GM18511 (cell line): ENCODE measurements at regions not wholly inside any gene's neighbourhood (a gene's known extent, or its start where the extent isn't known, plus 50 kb on each side); places are given as distances from the start of the nearest gene placed in this dataset.
"Not testable (repeated sequence)": the region's sequence is repeated elsewhere in the genome, so short reads cannot be mapped to it uniquely, and the experiment has no call there.

Experiments used
- ATAC-seq: cut with Tn5 transposase; IDR thresholded peaks from one replicate; pipeline ENCODE4 v1.9.1; 2021; ENCODE audit warnings: mild to moderate bottlenecking, moderate library complexity; ENCODE audit not compliant: unreplicated experiment

GRCh38 chr2:219829667-219830352 lies 202.4 kb downstream of the SLC4A3 start:
- ATAC-seq = no peak

- ATAC-seq = no peak
Measured at GRCh38 chr2:219830353-219830738, 202.9 kb downstream of the SLC4A3 start.

- no peak for ATAC-seq
Measured at GRCh38 chr2:219831957-219832356, 204.5 kb downstream of the SLC4A3 start.

GRCh38 chr2:219832904-219833303 lies 205.5 kb downstream of the SLC4A3 start:
- ATAC-seq = no peak

GRCh38 chr2:219835493-219835892 lies 208.1 kb downstream of the SLC4A3 start:
- ATAC-seq = no peak

GRCh38 chr2:219836647-219837177 lies 209.3 kb downstream of the SLC4A3 start:
- ATAC-seq = peak; percentile 51

GRCh38 chr2:219844401-219845091 lies 217.1 kb downstream of the SLC4A3 start:
- peak; percentile 96 for ATAC-seq

- ATAC-seq = no peak
Measured at GRCh38 chr2:219848882-219849281, 221.5 kb downstream of the SLC4A3 start.

- ATAC-seq = no peak
Measured at GRCh38 chr2:219851169-219851568, 223.7 kb downstream of the SLC4A3 start.

GRCh38 chr2:219851801-219852481 lies 224.5 kb downstream of the SLC4A3 start:
- no peak for ATAC-seq

GRCh38 chr2:219852626-219853025 lies 225.2 kb downstream of the SLC4A3 start:
- ATAC-seq = no peak

- ATAC-seq = no peak
Measured at GRCh38 chr2:219856602-219857001, 229.2 kb downstream of the SLC4A3 start.

- no peak for ATAC-seq
Measured at GRCh38 chr2:219857751-219858150, 230.3 kb downstream of the SLC4A3 start.

GRCh38 chr2:219861307-219861706 lies 233.9 kb downstream of the SLC4A3 start:
- ATAC-seq = no peak

- ATAC-seq = no peak
Measured at GRCh38 chr2:219864154-219864553, 236.7 kb downstream of the SLC4A3 start.

GRCh38 chr2:219868635-219869034 lies 241.2 kb downstream of the SLC4A3 start:
- no peak for ATAC-seq

- no peak for ATAC-seq
Measured at GRCh38 chr2:219870041-219870440, 242.6 kb downstream of the SLC4A3 start.

GRCh38 chr2:219871351-219871750 lies 243.9 kb downstream of the SLC4A3 start:
- ATAC-seq = no peak

GRCh38 chr2:219875036-219875435 lies 247.6 kb downstream of the SLC4A3 start:
- no peak for ATAC-seq

- not testable (repeated sequence) for ATAC-seq
Measured at GRCh38 chr2:219875986-219876385, 248.6 kb downstream of the SLC4A3 start.

- no peak for ATAC-seq
Measured at GRCh38 chr2:219876931-219877330, 249.5 kb downstream of the SLC4A3 start.

GRCh38 chr2:219877728-219878127 lies 250.3 kb downstream of the SLC4A3 start:
- no peak for ATAC-seq
